ENCODE measurements at regions not wholly inside any gene's neighbourhood (a gene's known extent, or its start where the extent isn't known, plus 50 kb on each side); places are given as distances from the start of the nearest gene placed in this dataset.

GRCh38 chr2:45263147-45263546 is 253.9 kb upstream of the SIX2 start:
- TF ChIP-seq CTCF (IDR thresholded peaks at IDR 0.05; ENCODE audit: low read length) (no peak), EZH2 (IDR thresholded peaks at IDR 0.05; ENCODE audit: borderline replicate concordance, low read length) (no peak)

Measured in OCI-LY1 (cell line).